M059J (cell line): ENCODE measurements at regions not wholly inside any gene's neighbourhood (a gene's known extent, or its start where the extent isn't known, plus 50 kb on each side); places are given as distances from the start of the nearest gene placed in this dataset.

Experiments
- DNase-seq: peaks from one replicate; pipeline ENCODE4 v3.0.0-alpha.2; 2012; ENCODE audit warnings: low read depth

DNA sequence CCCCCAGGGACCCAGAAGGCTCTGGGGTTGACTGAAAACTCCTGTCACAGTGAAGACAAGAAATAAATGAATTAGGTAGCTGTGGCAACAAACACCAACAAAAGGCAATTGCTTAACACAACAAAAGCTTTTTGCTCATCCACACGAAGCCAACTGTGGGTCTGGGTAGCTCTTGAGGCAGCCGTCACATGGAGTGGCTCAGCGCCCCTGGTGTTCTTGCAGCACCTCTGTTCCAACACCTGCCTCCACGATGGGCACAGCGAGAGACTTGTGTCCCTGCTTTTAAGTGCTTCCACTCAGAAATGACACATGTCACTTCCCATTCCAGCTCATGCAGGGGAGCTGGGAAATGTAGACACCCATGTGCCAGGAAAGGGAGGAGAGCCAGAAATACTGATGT lies 364.5 kb upstream of the DUSP10 start:
- DNase-seq = peak; percentile 7

DNA sequence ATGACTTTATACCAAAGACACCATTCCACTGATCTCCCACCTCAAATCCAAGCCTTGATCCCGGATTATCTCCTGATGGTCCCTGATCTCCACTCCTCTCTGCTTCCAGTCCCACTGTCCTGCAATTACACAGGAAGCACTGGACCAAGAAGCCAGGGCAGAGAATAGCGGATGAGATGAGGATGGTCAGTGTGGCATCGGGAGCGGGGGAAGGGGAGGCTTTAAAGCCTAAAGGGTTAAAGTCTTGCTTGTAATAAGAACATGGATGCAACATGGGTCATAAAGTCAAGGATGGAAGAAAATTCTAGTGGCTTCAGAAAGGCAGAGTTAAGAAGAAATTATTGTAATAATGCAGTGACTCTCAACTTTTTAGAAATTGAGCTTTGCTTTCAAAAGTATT lies 364.0 kb upstream of the DUSP10 start:
- DNase-seq = no peak

DNA sequence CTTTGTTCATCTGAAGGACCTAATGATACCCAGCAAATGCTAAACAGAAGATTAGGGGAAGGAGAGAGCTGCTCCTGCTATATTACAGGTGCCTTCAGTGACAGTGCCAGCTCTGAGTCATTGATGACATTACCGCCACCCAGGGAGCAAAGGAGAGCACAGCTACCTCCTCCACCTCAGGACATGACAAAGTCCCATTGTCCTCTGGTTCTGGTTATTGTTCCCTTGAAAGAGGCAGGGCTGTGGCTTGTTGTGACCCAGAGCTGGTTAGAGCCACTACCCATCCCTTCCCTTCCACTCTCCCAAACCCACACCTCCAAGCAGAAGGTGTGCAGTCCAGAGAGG lies 363.5 kb upstream of the DUSP10 start:
- DNase-seq = peak; percentile 48

DNA sequence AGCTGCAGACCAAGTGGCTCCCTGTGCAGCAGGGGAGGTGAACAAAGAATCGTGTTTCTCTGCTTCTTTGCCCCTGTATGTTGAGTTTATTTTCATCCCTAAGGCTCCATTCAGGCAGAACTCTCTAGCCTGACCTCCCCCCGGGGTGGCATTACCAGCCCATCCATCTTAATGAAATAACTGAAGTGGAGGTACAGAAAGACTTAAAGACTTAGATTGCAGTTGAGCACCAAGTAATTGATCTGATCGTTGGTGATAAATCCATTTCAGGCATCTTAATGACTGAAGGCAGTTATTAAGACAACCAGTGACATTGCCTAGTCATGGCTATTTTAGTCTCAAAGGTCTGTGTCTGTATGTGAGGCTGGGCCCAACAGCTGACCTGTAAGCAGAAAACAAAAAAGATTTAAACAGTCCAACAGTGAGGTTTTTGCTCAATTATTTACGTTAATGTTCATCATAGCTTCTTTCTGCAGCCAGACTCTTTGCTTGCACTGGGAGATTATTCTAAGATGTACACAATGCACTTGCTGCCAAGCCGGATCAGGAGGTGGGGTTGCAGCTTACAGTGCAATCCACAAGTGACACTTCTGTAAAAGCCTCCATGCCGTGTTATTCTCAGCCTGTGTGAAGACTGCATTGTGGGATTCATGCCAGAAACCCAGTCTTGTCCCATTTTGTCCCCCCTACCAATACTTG lies 363.0 kb upstream of the DUSP10 start:
- DNase-seq = no peak

DNA sequence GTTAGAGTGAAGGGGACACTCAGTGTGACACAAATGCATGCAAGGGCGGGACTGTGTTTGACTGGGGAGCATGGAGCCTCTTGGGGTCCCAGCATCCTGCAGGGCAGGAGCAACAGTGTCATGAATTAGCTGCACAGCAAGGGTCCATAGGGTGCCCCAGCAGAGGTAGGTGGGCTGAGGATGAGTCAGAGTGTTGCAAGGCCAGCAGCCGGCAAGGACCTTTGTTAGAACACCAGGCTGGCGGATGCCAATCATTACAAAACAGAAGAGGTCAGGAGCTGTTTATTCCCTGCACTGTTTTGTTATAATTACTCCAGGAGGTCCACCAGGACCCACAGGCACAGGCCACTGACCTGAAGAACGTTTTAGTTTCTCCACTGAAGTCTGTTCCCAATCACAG lies 362.2 kb upstream of the DUSP10 start:
- DNase-seq = no peak

DNA sequence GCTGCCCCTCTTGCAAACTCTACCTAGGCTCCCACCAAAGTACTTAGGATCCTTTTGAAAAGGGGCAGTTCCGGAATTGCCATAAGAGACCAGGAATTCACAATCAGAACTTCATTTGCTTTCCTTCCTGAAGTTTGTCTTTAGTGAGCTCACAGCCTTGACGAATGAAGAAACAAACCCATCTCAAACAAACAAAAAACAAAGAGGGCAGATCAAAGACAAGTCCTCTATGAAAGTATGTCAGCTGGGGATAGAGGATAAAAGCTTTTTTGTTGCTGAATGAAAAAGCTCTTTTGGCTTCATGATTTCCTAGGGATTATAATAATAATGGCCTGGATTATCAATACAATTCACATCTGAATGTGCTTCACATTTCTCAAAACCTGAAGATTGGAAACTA lies 357.9 kb upstream of the DUSP10 start:
- DNase-seq = no peak

DNA sequence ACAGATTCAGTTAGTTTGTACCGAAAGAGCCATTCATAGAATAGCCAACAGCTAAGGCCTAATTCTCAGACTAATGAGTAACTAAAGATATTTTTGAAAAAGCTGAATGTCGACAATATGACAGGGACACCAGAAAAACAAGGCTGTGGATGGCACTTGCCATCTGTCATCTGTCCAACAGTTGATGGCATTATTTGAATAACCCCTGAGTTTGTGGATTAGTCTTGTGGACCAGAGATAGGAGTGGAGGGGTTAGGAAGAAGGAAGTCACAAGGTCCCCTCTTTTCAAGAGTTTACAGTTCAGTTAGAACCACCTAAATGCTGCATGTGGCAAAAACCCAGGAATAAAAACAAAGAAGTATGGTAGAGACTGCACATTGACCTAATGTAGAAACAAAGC lies 356.5 kb upstream of the DUSP10 start:
- DNase-seq = no peak

DNA sequence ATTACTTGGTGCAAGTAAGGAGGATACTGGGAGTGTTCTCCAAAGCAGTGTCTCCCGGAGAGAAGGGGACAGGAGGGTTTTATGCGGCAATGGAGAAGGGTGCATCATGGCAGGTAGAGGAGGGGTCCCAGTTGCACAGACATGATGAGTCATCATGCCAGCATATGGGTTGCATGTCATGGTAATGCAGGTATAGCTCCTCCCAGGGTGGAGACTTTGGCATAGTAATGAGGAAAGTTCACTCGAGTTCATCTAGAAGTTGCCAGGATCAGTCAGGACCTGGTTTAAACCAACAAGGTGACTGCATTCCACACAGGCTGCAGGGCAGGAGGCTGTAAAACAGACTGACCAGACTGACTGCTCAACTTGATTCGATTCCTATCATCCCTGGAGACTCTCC lies 355.7 kb upstream of the DUSP10 start:
- DNase-seq = no peak

DNA sequence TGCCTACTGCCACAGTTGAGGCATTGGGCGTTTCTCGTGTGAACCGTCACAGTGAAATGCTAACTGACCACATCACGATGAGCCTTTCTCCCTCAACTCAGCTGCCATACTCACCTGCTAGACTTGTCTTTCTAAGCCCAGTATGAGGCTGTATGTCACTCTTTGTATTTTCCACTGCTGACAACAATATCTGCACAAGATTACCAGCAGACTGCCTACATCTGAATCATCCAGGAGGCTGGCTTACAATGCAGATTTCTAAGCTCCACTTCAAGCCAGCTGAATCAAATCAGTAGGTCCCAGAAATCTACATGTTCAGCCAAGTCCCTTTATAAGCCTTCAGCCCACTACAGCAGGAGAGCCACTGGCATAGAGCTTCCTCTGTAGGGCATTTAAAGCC lies 355.0 kb upstream of the DUSP10 start:
- DNase-seq = no peak

DNA sequence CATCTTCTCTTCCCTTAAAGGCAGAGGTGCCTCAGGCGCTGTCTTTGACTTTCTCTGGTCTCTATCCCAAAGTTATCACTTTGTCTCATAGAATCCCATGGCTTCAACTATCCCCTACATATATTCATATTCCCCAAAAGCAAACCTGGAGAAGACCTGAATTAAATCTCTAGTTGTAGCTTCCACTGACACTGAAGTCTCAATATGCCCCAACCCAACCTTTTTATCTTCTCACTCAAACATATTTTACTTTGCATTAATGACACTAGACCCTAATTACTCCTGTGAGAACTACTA lies 354.5 kb upstream of the DUSP10 start:
- no peak for DNase-seq

DNA sequence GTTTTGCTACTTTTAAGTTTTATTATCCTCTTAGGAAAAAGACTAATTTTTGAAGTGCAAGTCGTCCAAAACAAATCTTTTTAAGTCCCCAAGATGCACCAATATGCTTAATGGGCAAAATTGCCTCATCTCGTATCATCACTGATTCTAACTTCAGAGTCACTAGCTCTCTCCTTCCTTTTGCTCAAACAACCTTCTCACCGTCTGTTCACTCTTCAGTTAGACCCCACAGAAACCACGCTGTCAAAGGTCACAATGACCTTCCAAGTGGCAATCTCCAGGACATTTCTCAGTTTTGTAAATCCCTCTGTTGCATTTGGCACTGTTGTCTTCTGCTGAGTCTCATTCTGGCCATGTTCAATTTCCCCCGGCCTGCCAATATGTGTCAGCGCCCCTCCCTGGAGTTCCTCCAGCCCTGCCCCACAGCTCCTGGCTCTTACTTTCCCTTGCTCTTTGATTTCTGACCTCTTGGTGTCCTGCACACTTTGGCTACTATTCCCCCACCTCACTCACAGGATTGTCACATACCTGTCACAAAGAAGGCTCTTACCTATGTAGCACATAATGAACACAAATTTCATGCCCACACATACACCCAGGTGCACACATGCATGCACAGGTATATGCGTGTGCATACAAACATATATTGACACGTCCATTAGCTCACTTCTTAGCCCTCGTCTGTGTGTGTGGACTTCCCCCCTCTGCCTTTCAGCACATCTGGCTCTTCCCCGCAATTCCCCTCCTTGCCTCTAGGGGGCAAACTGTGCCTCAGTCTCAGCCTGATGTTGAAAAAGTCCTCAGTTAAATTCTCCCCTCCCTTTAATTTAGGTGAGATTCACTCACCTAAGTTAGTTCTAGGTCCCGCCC lies 354.0 kb upstream of the DUSP10 start:
- no peak for DNase-seq

DNA sequence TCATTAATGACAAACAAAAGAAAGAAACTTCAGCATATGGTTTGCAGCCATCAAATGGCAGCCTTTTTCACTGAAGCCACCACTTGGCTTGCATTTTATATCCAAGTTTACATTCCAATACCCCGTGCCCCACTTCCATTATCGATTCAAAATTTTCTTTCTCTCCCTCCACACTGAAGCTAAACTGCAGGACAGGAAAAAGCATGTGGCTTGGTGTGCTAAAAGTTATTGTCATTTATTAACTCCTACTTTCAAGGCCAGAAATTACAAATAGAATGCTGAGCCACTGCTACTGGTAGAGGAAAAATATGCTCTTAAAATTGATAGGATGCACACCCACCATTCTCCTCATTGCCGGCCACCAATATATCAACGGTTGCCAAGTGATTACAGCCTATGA lies 351.6 kb upstream of the DUSP10 start:
- DNase-seq = no peak

DNA sequence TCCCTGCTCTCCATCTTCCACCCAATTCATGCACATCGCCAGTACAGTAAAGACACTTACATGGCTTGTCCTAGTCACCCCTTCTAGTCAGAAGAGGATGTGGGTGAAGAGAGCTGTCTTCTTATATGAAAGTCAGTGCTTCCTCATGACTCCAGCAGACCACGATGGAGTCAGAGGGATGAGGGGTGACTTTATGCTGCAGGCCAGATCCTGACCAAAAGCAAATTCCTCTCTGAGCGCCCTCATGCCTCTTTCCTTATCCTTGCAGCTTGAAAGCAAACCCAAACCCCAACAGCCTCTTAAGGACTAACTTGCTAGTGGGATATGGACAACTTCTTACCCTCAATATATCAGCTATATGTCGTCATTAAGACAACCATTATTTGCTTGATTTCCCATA lies 348.2 kb upstream of the DUSP10 start:
- DNase-seq = no peak

DNA sequence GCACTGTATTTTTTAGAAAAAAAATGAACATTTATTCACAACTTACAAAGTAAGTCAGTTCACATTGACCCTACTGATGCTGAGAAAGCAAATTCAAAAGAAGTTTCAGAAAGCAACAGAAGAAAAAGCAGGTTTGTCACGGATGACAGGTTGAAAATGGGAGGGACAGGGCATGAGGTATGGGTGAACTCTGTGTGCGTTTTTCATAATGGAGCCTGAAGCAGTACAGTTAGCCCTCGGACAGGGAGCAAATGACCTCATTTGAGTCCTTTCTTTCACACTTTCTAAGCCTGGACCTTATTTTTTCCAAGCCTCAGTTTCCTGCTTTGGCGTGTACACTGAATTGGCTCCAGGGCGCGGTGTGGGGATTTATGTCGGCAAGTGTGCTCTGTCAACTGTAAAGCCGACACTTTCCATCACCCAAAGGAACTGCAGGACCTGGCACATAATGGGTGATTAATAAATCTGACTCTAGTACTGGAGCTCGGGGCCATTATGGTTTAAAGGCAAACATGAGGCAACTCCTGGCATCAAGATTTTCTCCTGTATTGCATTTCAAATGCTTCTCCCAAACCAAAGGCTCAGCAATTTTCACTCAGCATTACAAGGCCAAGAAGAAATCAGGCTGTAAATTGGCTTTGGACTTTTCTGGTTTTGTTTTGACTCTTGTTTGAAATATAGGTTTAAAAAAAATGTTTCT lies 345.5 kb upstream of the DUSP10 start:
- DNase-seq = no peak

DNA sequence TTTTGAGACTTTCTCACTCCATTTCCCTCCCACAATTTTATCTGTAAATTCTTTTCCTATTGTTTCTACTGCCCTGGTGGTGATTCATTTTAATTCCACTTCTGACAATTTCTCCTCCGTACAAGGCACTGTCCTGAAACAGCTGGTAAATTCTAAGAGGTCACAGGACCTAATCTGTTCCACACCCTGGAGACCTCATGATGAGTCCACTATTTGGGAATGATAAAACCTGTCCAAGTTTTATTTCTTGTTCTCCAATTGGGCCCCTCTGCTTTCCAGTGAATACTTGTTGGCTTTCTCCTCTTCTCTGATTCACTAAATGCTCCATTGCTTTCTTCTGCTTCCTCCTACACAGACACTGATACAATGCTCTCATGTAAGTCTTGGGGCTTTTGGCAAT lies 343.1 kb upstream of the DUSP10 start:
- DNase-seq = peak; percentile 65

DNA sequence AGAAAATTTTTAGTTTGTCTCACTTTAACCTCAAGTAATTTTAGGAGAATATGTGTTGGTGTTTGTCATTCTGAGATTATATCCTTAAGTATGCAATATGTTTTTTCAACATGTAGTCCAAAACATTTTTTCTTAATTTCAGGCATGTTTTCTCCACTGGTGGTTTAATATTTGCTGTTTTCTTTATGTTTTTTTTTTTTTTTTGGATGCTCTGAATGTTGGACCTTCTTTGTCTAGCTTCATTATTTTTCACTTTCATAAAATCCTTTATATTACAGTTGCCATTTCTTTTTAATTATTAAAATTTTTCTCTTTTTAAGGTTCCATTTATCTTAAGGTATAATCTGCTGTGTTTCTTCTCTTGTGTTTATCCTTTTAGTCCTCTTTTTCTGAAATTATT lies 342.2 kb upstream of the DUSP10 start:
- DNase-seq = no peak

DNA sequence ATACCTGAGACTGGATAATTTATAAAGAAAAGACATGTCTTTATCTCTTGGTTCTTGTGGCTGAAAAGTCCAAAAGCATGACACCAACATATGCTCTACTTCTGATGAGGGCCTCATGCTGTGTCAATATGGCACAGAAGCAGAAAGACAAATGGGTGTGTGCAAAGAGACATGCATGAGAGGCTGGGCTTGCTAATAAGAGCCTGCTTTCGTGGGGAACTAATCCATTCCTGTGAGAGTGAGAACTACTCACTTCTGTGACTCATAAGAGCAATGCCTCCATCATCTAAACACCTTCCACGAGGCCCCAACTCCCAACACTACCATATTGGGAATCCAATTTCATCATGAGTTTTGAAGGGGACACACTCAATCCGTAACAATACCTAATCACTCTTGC lies 340.0 kb upstream of the DUSP10 start:
- DNase-seq = peak; percentile 45

DNA sequence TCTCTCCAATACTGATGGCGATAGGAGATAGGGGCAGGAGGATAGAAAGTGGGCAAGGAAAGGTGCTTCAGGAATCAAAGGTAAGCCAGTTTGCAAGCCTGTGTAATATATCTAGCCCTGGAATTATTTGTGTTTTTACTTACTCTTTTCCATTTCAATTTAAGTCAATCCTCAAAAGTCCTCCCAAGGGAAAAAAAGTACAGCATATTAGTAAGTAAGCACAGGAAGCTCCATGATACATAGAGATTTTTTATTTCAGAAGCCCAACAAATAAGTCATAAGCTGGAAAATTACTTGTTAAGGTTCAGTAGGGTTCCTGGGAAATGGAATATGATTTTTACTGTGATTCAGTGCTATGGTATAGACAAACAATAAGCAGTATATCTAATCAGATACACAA lies 337.7 kb upstream of the DUSP10 start:
- DNase-seq = no peak

DNA sequence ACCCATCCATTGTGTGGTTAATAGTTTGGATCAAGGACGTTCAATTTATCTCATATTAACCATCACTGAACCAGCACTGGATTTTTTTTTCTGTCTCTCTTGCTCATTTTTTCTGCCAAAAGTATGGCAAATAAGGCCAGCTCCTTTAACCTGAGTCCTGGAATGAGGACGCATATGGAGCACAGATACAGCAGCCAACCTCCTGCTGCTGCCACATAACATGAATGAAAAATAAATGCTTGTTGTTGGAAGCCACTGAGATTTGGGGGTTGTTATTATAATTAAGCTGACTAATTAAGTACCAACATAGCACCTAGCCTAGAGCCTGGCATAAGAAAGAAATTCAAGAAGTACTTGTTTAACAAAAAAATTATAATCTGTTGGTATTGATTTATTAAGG lies 335.3 kb upstream of the DUSP10 start:
- DNase-seq = no peak

DNA sequence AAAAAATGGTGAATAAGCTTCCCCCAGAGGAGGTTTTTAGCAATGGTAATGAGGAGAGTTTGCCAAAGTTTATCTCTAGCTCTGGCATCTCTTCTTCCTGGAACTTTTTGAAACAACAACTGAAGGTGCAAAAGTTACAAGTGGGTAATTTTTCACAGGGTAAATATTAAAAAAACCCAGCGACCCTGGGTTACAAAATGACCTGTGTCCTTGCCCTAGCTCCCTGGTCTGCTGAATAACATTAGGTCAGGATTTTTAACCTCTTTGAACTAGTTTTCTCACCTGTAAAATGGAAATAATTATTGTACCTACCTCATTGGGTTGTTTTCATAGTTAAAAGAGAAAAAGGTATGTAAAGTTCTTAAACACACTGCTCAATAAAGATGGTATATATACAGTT lies 332.4 kb upstream of the DUSP10 start:
- DNase-seq = no peak

DNA sequence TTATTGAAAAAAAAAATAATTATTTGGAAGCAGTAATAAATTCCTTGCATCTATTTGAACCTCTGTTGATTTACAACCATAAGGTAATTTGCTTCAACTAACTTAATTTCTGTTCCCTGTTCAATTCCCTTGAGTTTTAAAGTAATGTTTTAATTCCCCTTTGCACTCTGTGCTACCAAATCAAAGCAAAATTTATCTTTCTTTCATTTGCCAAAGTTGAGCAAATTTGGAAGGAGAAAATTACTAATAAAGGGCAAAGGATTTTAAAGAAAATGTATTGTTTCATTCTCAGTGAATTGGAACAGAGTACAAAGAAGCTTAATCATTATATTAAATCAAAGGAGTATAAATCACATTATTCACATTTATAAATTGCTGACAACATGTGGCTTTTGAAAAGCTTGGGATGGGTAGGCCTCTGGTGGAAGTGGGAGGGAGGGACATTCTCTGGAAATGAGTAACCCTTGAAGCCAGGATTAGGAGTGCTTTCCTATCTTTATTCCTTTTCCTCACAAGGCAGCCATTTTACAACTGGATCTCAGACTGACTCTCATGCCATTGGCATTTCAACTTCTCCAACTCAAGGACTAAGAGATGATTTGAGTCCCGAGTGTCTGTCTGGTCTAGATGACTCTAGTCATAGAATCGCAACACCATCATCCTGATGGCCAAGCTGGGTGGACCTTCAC lies 331.6 kb upstream of the DUSP10 start:
- DNase-seq = peak; percentile 89

DNA sequence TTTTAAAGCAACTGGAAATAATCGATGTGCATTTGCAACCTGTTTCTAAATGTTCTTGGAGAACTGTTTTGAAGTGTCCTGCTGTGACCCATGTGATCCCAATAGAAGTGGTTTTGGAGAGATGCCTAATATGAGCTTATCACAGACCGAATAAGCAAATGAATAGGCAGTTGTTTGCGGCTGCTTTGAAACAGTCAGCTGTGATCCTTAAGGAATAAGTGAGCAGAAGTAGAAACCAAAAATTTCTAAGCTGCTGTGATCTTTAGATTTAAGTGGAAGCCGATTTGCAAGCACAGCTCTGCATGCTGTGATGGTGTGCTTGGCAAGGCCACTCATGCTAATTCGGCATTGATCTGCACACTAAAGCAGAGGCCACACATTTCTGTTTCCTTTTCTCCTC lies 329.5 kb upstream of the DUSP10 start:
- DNase-seq = peak; percentile 63

DNA sequence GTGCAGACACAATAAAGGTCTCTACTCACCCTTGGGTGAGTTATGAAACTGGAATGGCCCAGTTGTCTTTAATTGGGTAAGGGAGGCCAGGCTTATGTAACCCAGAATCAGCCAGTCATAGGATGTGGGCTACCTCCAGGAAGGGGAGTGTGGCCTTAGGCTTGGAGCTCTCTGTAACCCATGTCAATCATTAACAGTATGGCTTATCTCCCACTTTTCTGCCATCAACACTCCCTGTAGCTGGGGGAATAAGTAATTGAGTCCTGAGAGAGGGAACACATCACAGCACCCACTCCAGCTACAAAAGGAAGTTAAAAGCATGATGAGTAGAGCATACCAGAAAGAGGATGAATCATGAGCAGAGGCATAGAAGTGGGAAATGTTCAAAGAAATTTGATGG lies 327.0 kb upstream of the DUSP10 start:
- DNase-seq = peak; percentile 60
